CD14-positive monocyte (primary cell): ENCODE measurements at regions not wholly inside any gene's neighbourhood (a gene's known extent, or its start where the extent isn't known, plus 50 kb on each side); places are given as distances from the start of the nearest gene placed in this dataset.

Experiments
- DNase-seq, 3 donors: peaks; one replicate each; pipeline ENCODE4 v3.0.0-alpha.2; 2011 to 2022
- H2AFZ ChIP-seq: 2 replicates; pipeline ENCODE4 v1.6.0; 2012; ENCODE audit warnings: mild to moderate bottlenecking, low read depth, low read length, inconsistent platforms; ENCODE audit not compliant: insufficient read depth, poor library complexity, severe bottlenecking
- H3K27ac ChIP-seq, 2 donors: 1 replicate in 1 of 2; 2 replicates in 1 of 2; pipeline ENCODE4 v1.5.1; 2012 to 2013; ENCODE audit warnings: low read length in 2 of 2, control low read depth in 1 of 2, inconsistent platforms in 1 of 2, low read depth in 1 of 2, mild to moderate bottlenecking in 1 of 2
- H3K27me3 ChIP-seq, 2 donors: one replicate each; pipeline versions ENCODE4 v1.6.0 to v1.6.1; 2011 to 2013; ENCODE audit warnings: low read length in 2 of 2; ENCODE audit not compliant: control insufficient read depth in 2 of 2, insufficient read depth in 2 of 2
- H3K36me3 ChIP-seq, 2 donors: replicated peaks in 1 of 2; 1 replicate in 1 of 2; 2 replicates in 1 of 2; pipeline versions ENCODE4 v1.5.1 to v1.6.1; 2012 to 2013; ENCODE audit warnings: low read length in 2 of 2, control low read depth in 1 of 2, inconsistent platforms in 1 of 2, mild to moderate bottlenecking in 1 of 2; ENCODE audit not compliant: insufficient read depth in 2 of 2, control insufficient read depth in 1 of 2
- H3K4me1 ChIP-seq, 2 donors: 1 replicate in 1 of 2; 2 replicates in 1 of 2; pipeline versions ENCODE4 v1.5.1 to v1.6.1; 2012 to 2013; ENCODE audit warnings: low read length in 2 of 2, control low read depth in 1 of 2, inconsistent platforms in 1 of 2, mild to moderate bottlenecking in 1 of 2, moderate library complexity in 1 of 2; ENCODE audit not compliant: insufficient read depth in 2 of 2, control insufficient read depth in 1 of 2
- H3K4me2 ChIP-seq: replicated peaks from 2 replicates; pipeline ENCODE3; 2012; ENCODE audit warnings: low read length, moderate library complexity, mild to moderate bottlenecking; ENCODE audit not compliant: poor library complexity, severe bottlenecking; ENCODE audit errors: extremely low read depth
- H3K4me3 ChIP-seq, 3 experiments: fragments of 200-600 bp in 1 of 3; sonication (generic) in 1 of 3; replicated peaks in 1 of 3; 1 replicate in 2 of 3; 2 replicates in 1 of 3; pipeline ENCODE4 v1.5.1; 2011 to 2013; ENCODE audit warnings: low read length in 3 of 3, mild to moderate bottlenecking in 3 of 3, control low read depth in 2 of 3, low read depth in 2 of 3, inconsistent platforms in 1 of 3, moderate library complexity in 1 of 3
- H3K79me2 ChIP-seq: 2 replicates; pipeline ENCODE4 v1.6.0; 2012; ENCODE audit warnings: mild to moderate bottlenecking, control low read depth, inconsistent platforms, low read length, moderate library complexity; ENCODE audit not compliant: insufficient read depth
- H3K9ac ChIP-seq: 2 replicates; pipeline ENCODE4 v1.6.0; 2017; ENCODE audit warnings: low read length, mild to moderate bottlenecking; ENCODE audit not compliant: insufficient read depth, poor library complexity, severe bottlenecking
- H3K9me3 ChIP-seq, 2 donors: replicated peaks in 1 of 2; 1 replicate in 1 of 2; 2 replicates in 1 of 2; pipeline versions ENCODE4 v1.5.1 to v1.6.1; 2012 to 2013; ENCODE audit warnings: low read length in 2 of 2, control low read depth in 1 of 2; ENCODE audit not compliant: control insufficient read depth in 1 of 2, insufficient read depth in 1 of 2
- H4K20me1 ChIP-seq: 2 replicates; pipeline ENCODE4 v1.6.0; 2012; ENCODE audit warnings: mild to moderate bottlenecking, low read length, control low read depth, moderate library complexity; ENCODE audit not compliant: insufficient read depth
- H3K27ac Mint-ChIP-seq, 7 donors: one replicate each; pipeline ENCODE4 v1.8.0; 2020; ENCODE audit warnings: mild to moderate bottlenecking in 7 of 7, mixed read lengths in 7 of 7, moderate library complexity in 6 of 7, inconsistent platforms in 2 of 7
- H3K27me3 Mint-ChIP-seq, 3 donors: one replicate each; pipeline ENCODE4 v1.8.0; 2021 to 2022; ENCODE audit warnings: low read depth in 3 of 3, mild to moderate bottlenecking in 3 of 3, mixed read lengths in 3 of 3, moderate library complexity in 3 of 3, inconsistent platforms in 1 of 3
- H3K36me3 Mint-ChIP-seq, 2 donors: one replicate each; pipeline ENCODE4 v1.8.0; 2020; ENCODE audit warnings: mixed read lengths in 2 of 2, inconsistent platforms in 1 of 2, mild to moderate bottlenecking in 1 of 2
- H3K4me1 Mint-ChIP-seq: one replicate; pipeline ENCODE4 v1.8.0; 2020; ENCODE audit warnings: mild to moderate bottlenecking, mixed read lengths
- H3K4me3 Mint-ChIP-seq, 2 donors: one replicate each; pipeline ENCODE4 v1.8.0; 2020; ENCODE audit warnings: mild to moderate bottlenecking in 2 of 2, mixed read lengths in 2 of 2, moderate library complexity in 1 of 2
- H3K9me3 Mint-ChIP-seq, 7 donors: one replicate each; pipeline ENCODE4 v1.8.0; 2020 to 2022; ENCODE audit warnings: mixed read lengths in 7 of 7, mild to moderate bottlenecking in 6 of 7, moderate library complexity in 6 of 7, inconsistent platforms in 2 of 7
- WGBS: methylation state at CpG from one replicate; pipeline ENCODE4 v1.1.5; 2013; ENCODE audit warnings: missing lambda C conversion rate; ENCODE audit not compliant: insufficient coverage; 5-methylcytosine and 5-hydroxymethylcytosine counted together
- intact Hi-C, 2 donors: fragments of 100-400 bp; cut with micrococcal nuclease; formaldehyde crosslinking; loops; one replicate each; pipeline versions ENCODE4 v1.15.0 to v1.15.1; 2023
- TF ChIP-seq, protein P1 (sequence below): fragments of 200-600 bp; IDR thresholded peaks from one replicate; pipeline ENCODE4 v1.8.0; 2022; ENCODE audit warnings: antibody characterized with exemption, mild to moderate bottlenecking

DNA sequence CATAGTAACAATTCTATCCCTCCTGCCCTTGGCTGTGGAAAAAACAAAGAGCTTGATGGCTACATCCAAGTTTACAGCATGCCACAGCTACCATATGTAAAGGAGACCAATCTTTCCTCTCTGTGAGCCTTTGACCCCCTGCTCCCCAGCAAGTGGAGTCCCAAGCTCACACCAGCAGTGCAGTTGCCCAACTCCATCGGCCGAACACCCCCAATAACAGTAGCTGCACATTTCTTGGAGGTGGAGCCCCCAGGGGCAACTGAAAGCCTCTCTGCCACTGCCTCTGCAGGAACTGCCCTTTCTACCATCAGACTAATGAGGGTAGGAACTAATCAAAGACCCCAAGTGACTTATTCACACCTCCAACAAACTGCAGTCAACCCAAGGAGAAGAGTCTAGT is 81.0 kb upstream of the TCEAL2 start:
- H3K4me1 ChIP-seq = no peaks in the 10 kb centered on the region
- no peak overlapping the region for H3K27ac ChIP-seq
- H3K9me3 ChIP-seq = peaks cover 0 to 3% of the 10 kb centered on the region in 2 donors
- no peak overlapping the region for H2AFZ ChIP-seq
- no peaks in the 10 kb centered on the region for H4K20me1 ChIP-seq
- no peaks in the 10 kb centered on the region for H3K36me3 ChIP-seq
- Mint-ChIP-seq H3K27me3 (peaks cover 0 to 1% (median 0%) of the 10 kb centered on the region in 3 donors), H3K27ac (peak overlapping the region in 1 of 7 donors; percentile 11), H3K9me3 (peaks cover 0 to 10% (median 6%) of the 10 kb centered on the region in 7 donors), H3K4me1 (no peaks in the 10 kb centered on the region), H3K36me3 (no peaks in the 10 kb centered on the region), H3K4me3 (no peak overlapping the region)
- no peaks in the 10 kb centered on the region for H3K27me3 ChIP-seq
- no peaks in the 10 kb centered on the region for H3K79me2 ChIP-seq
- H3K4me3 ChIP-seq = no peak overlapping the region
- intact Hi-C loops = no loop called here
- H3K9ac ChIP-seq = no peak overlapping the region
- no CpG with 5 or more reads among the region's 2 CpGs for WGBS
- no peak overlapping the region for H3K4me2 ChIP-seq
- no peak for DNase-seq
- TF ChIP-seq, protein P1, sequence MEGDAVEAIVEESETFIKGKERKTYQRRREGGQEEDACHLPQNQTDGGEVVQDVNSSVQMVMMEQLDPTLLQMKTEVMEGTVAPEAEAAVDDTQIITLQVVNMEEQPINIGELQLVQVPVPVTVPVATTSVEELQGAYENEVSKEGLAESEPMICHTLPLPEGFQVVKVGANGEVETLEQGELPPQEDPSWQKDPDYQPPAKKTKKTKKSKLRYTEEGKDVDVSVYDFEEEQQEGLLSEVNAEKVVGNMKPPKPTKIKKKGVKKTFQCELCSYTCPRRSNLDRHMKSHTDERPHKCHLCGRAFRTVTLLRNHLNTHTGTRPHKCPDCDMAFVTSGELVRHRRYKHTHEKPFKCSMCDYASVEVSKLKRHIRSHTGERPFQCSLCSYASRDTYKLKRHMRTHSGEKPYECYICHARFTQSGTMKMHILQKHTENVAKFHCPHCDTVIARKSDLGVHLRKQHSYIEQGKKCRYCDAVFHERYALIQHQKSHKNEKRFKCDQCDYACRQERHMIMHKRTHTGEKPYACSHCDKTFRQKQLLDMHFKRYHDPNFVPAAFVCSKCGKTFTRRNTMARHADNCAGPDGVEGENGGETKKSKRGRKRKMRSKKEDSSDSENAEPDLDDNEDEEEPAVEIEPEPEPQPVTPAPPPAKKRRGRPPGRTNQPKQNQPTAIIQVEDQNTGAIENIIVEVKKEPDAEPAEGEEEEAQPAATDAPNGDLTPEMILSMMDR = no peak

DNA sequence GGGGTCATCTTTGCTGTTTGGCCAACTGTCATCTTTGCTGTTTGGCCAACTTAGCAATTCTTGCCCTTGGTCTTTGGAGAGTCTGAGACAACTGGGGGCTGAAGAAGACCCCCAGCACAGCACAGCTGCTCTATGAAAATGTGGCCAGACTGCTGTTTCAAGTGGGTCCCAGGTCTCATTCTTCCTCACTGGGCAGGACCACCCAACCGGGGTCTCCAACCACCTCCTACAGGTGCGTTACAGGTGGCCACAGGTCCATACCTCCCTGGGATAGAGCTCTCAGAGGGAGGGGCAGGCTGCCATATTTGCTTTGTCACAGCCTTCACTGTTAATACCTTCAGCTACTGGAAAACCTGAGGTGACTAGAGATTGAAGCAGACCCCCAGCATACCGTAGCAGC is 82.1 kb upstream of the TCEAL2 start:
- Histone ChIP-seq H3K9me3 (peaks cover 0 to 3% of the 10 kb centered on the region in 2 donors), H3K4me2 (no peak overlapping the region), H3K36me3 (no peaks in the 10 kb centered on the region), H2AFZ (no peak overlapping the region), H3K4me1 (no peaks in the 10 kb centered on the region), H3K27me3 (no peaks in the 10 kb centered on the region), H3K79me2 (no peaks in the 10 kb centered on the region), H3K4me3 (no peak overlapping the region), H4K20me1 (no peaks in the 10 kb centered on the region), H3K9ac (no peak overlapping the region), H3K27ac (no peak overlapping the region)
- Mint-ChIP-seq H3K9me3 (peaks cover 0 to 10% (median 6%) of the 10 kb centered on the region in 7 donors), H3K4me1 (no peaks in the 10 kb centered on the region), H3K27me3 (peaks cover 0 to 1% (median 0%) of the 10 kb centered on the region in 3 donors), H3K4me3 (no peak overlapping the region), H3K27ac (no peak overlapping the region), H3K36me3 (no peaks in the 10 kb centered on the region)
- no peak for DNase-seq
- intact Hi-C loops = no loop called here
- TF ChIP-seq, protein P1 = no peak
- no CpG with 5 or more reads among the region's 3 CpGs for WGBS
